HEK293T (cell line): ENCODE measurements at regions not wholly inside any gene's neighbourhood (a gene's known extent, or its start where the extent isn't known, plus 50 kb on each side); places are given as distances from the start of the nearest gene placed in this dataset.

Experiments used
- BHLHE40 ChIP-seq: fragments of 450-650 bp; IDR thresholded peaks from 2 replicates; pipeline ENCODE4 v1.6.1; 2016; ENCODE audit warnings: mild to moderate bottlenecking, moderate library complexity, borderline replicate concordance
- CTBP1 ChIP-seq: fragments of 450-650 bp; IDR thresholded peaks from 2 replicates; pipeline ENCODE4 v1.6.1; 2016; ENCODE audit warnings: borderline replicate concordance

- TF ChIP-seq CTBP1 (no peak), BHLHE40 (no peak)
Measured at GRCh38 chr2:172336681-172337080, 90.7 kb upstream of the ITGA6 start.
